SH-SY5Y (cell line): ENCODE measurements at regions not wholly inside any gene's neighbourhood (a gene's known extent, or its start where the extent isn't known, plus 50 kb on each side); places are given as distances from the start of the nearest gene placed in this dataset.

ENCODE experiments used
- GATA2 ChIP-seq: IDR thresholded peaks from 2 replicates; pipeline ENCODE4 v1.6.1; 2011; ENCODE audit warnings: mild to moderate bottlenecking, low read depth, low read length
- GATA3 ChIP-seq: IDR thresholded peaks from 2 replicates; pipeline ENCODE4 v1.6.1; 2011; ENCODE audit warnings: low read depth, mild to moderate bottlenecking, low read length, moderate library complexity

GRCh38 chr13:53512635-53513034 lies 484.0 kb downstream of the OLFM4 start:
- no peak for TF ChIP-seq GATA2
- no peak for TF ChIP-seq GATA3
